ENCODE measurements at regions not wholly inside any gene's neighbourhood (a gene's known extent, or its start where the extent isn't known, plus 50 kb on each side); places are given as distances from the start of the nearest gene placed in this dataset.
"Not testable (repeated sequence)": the region's sequence is repeated elsewhere in the genome, so short reads cannot be mapped to it uniquely, and the experiment has no call there.

GRCh38 chr1:60950224-60951063, 131.9 kb upstream of the NFIA start:
- DNase-seq (ENCODE audit: low read depth in 4 of 4, low spot score in 3 of 4): no peak

GRCh38 chr1:60949826-60950197, 132.5 kb upstream of the NFIA start:
- DNase-seq (ENCODE audit: low read depth in 4 of 4, low spot score in 3 of 4): no peak

- DNase-seq (ENCODE audit: low read depth in 4 of 4, low spot score in 3 of 4): no peak
These were observed 133.1 kb upstream of the NFIA start for GRCh38 chr1:60949154-60949825.

- DNase-seq (ENCODE audit: low read depth in 4 of 4, low spot score in 3 of 4): no peak
These were observed 133.9 kb upstream of the NFIA start for GRCh38 chr1:60948486-60948885.

- no peak for DNase-seq (ENCODE audit: low read depth in 4 of 4, low spot score in 3 of 4)
These were observed 135.0 kb upstream of the NFIA start for GRCh38 chr1:60947367-60947766.

- DNase-seq (ENCODE audit: low read depth in 4 of 4, low spot score in 3 of 4): no peak
These were observed 139.3 kb upstream of the NFIA start for GRCh38 chr1:60942896-60943638.

- DNase-seq (ENCODE audit: low read depth in 4 of 4, low spot score in 3 of 4): no peak
These were observed 140.1 kb upstream of the NFIA start for GRCh38 chr1:60942291-60942690.

GRCh38 chr1:60940685-60941084, 141.7 kb upstream of the NFIA start:
- DNase-seq (ENCODE audit: low read depth in 4 of 4, low spot score in 3 of 4): not testable (repeated sequence)

GRCh38 chr1:60937720-60938119, 144.6 kb upstream of the NFIA start:
- no peak for DNase-seq (ENCODE audit: low read depth in 4 of 4, low spot score in 3 of 4)

- DNase-seq (ENCODE audit: low read depth in 4 of 4, low spot score in 3 of 4): no peak
These were observed 145.6 kb upstream of the NFIA start for GRCh38 chr1:60936591-60937342.

GRCh38 chr1:60936163-60936562, 146.2 kb upstream of the NFIA start:
- DNase-seq (ENCODE audit: low read depth in 4 of 4, low spot score in 3 of 4): no peak

GRCh38 chr1:60935599-60936110, 146.7 kb upstream of the NFIA start:
- no peak for DNase-seq (ENCODE audit: low read depth in 4 of 4, low spot score in 3 of 4)

GRCh38 chr1:60930130-60930529, 152.2 kb upstream of the NFIA start:
- no peak for DNase-seq (ENCODE audit: low read depth in 4 of 4, low spot score in 3 of 4)

GRCh38 chr1:60924964-60925798, 157.2 kb upstream of the NFIA start:
- DNase-seq (ENCODE audit: low read depth in 4 of 4, low spot score in 3 of 4): no peak

GRCh38 chr1:60924165-60924564, 158.2 kb upstream of the NFIA start:
- no peak for DNase-seq (ENCODE audit: low read depth in 4 of 4, low spot score in 3 of 4)

- DNase-seq (ENCODE audit: low read depth in 4 of 4, low spot score in 3 of 4): no peak
These were observed 158.8 kb upstream of the NFIA start for GRCh38 chr1:60923389-60924087.

GRCh38 chr1:60922304-60922703, 160.1 kb upstream of the NFIA start:
- no peak for DNase-seq (ENCODE audit: low read depth in 4 of 4, low spot score in 3 of 4)

GRCh38 chr1:60921175-60921574, 161.2 kb upstream of the NFIA start:
- DNase-seq (ENCODE audit: low read depth in 4 of 4, low spot score in 3 of 4): no peak

GRCh38 chr1:60920561-60920960, 161.8 kb upstream of the NFIA start:
- no peak for DNase-seq (ENCODE audit: low read depth in 4 of 4, low spot score in 3 of 4)

Measured in left renal pelvis (tissue), 4 donors.